GM08714 (cell line): ENCODE measurements at regions not wholly inside any gene's neighbourhood (a gene's known extent, or its start where the extent isn't known, plus 50 kb on each side); places are given as distances from the start of the nearest gene placed in this dataset.
"Not testable (repeated sequence)": the region's sequence is repeated elsewhere in the genome, so short reads cannot be mapped to it uniquely, and the experiment has no call there.

Source experiments
- H3K4me3 ChIP-seq: fragments of 200-500 bp; sonication (Bioruptor generic); 2 replicates; pipeline ENCODE4 v1.5.1; 2014; ENCODE audit warnings: mild to moderate bottlenecking, low read length, inconsistent platforms
- ZNF274 ChIP-seq: IDR thresholded peaks from 2 replicates; pipeline ENCODE4 v1.6.1; 2012; ENCODE audit warnings: mild to moderate bottlenecking, low read depth, low read length

DNA sequence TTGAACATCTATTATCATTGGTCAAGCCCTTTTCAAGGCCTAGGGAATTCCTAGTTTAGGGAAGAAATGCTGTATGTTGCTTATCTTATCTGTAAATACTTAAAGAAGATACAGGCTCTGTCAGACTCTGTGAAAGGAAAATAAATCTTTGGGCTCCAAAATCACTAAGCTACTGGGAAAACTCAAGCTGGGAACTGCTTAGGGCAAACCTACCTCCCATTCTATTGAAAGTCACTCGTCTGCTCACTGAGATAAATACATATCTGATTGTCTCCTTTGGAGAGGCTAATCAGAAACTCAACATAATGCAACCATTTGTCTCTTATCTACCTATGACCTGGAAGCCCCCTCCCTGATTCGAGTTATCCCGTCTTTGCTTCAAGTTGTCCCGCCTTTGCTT lies 108.6 kb upstream of the NDST4 start:
- H3K4me3 ChIP-seq: no peak overlapping the region
- no peak for TF ChIP-seq ZNF274

DNA sequence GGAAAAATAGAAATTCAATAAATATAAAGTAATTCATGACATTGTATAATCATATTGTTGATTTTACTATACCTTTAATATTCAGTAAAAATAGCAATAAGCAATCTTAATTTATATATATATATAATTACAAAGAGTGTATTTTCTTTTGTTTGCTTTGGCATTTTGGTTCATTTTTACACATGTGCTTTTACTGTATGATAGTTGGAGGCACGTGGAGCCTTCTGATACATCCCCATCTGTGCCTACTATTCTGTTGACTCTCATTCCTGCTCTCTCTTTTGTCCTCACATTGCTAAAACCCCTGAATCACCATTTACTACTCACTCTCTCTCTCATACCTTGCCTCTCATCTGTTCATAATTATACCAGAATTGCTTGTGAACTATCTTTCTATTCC lies 106.4 kb upstream of the NDST4 start:
- no peak for TF ChIP-seq ZNF274
- no peak overlapping the region for H3K4me3 ChIP-seq

DNA sequence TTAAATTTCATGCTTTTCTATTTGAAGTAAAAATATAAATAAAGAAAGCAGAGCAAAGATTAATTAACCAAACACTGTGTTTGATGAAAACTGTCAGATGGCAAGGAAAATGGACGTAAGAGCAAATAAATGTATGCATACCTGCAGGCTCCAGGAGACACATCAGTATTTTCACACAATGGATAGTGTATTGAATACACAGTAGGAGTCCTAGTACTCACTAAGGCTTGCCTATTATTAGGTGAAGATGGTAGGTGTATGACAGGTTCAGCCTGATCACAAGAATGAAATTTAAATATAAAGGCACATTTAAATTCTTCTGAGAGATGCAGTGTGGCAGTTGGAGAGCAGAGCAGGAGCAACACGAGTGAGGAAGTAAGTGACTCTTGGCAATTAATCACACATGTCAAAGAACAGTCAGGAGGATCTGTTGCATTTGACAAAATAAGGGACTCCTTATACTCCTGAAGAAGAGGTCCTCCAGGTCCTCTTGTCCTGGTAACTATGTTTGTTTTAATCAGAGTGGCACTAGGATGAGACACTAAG lies 106.0 kb upstream of the NDST4 start:
- no peak overlapping the region for H3K4me3 ChIP-seq
- no peak for TF ChIP-seq ZNF274

DNA sequence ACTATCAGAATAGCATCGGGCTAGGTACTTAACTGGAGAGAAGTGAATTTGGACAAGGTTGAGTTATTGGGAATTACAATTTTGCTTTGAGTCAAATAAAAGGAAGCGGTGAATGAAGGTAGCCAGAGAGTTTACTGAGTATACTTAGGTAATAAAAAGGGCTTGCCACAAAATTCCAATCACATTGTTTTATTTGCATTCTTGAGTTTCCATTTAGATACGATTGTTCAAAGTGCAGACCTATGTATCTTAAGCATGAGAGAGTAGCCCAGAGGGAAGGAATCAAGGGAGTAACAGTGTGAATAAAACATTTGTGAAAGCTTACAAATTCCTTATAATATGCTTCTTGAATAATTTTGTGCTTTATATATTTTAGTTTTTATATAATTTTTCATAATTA lies 102.5 kb upstream of the NDST4 start:
- TF ChIP-seq ZNF274: no peak
- H3K4me3 ChIP-seq: no peak overlapping the region

DNA sequence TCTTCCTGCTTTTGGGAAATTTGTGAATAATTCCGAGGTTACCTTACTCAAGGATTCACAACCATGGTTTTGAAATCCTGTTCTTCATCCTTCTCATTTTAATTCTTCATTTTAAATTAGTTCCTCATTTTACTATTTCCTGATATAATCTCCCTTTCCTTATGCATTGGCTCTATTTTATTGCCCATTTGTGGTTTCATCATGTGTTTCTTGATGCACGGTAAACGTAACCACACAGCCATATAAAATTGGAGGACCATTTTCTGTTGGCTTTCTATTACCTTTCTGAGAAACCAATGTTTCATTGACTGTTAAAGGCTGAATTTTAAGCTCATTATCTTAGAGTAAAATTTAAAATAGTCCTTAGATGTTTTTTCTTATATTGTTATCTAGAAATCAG lies 100.3 kb upstream of the NDST4 start:
- no peak for TF ChIP-seq ZNF274
- H3K4me3 ChIP-seq: no peak overlapping the region

DNA sequence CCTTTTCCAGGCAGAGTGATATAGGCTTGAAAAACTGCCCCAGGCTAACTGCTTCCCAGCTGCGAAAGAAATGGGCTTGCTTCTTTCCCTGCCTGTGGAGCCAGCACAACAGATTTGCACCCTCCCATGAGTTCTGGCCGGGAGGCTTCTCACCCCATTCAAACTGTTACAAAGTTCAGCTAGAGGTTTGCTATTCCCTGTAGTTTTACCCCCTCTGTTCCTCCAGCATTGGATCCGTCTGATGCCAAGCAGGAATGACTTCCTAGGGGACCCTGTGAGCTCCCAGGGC lies 87.6 kb upstream of the NDST4 start:
- no peak overlapping the region for H3K4me3 ChIP-seq
- TF ChIP-seq ZNF274: no peak

DNA sequence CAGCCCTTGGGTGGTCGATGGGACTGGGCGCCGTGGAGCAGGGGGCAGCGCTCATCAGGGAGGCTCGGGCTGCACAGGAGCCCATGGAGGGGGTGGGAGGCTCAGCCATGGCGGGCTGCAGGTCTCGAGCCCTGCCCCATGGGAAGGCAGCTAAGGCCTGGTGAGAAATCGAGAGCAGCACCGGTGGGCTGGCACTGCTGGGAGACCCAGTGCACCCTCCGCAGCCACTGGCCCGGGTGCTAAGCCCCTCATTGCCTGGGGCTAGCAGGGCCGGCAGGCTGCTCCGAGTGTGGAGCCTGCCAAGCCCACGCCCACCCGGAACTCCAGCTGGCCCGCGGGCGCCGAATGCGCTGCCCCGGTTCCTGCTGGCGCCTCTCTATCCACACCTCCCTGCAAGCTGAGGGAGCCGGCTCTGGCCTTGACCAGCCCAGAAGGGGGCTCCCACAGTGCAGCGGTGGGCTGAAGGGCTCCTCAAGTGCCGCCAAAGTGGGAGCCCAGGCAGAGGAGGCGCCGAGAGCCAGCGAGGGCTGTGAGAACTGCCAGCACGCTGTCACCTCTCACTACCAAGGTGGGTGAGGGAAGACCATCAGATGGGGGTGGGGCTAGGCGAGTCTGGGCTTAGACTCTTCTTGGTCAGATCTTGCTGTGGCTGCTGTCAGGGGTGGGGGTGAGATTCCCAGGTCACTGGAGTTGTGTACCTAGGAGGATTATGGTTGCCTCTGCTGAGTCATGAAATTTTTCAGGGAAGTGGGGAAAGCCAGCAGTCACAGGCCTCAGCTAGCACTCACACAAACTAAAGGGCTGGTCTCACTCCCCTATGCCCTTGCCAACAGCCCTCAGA lies 87.0 kb upstream of the NDST4 start:
- H3K4me3 ChIP-seq: not testable (repeated sequence)

DNA sequence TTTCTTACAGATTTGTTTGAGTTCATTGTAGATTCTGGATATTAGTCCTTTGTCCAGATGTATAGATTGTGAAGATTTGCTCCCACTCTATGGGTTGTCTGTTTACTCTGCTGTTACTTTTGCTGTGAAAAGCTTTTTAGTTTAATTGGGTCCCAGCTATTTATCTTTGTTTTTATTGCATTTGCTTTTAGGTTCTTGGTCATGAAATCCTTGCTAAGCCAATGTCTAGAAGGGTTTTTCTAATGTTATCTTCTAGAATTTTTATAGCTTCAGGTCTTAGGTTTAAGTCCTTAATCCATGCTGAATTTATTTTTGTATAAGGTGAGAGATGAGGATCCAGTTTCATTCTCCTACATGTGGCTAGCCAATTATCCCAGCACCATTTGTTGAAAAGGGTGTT lies 81.2 kb upstream of the NDST4 start:
- not testable (repeated sequence) for H3K4me3 ChIP-seq

DNA sequence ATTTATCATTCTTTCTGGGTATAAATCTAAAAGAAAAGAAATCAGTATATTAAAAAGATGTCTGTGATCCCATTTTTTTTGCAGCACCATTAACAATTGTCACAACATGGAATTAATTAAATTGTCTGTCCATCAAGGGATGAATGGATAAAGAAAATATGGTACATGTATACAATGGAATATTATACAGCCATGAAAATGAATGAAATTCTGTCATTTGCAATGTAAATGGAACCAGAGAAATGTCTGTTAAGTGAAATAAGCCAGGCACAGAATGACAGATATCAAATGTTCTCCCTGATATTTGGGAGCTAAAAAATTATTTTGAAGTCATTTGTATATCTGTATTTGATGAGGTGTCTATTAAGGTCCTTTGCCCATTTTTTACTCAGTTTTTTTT lies 77.1 kb upstream of the NDST4 start:
- H3K4me3 ChIP-seq: no peak overlapping the region
- no peak for TF ChIP-seq ZNF274

DNA sequence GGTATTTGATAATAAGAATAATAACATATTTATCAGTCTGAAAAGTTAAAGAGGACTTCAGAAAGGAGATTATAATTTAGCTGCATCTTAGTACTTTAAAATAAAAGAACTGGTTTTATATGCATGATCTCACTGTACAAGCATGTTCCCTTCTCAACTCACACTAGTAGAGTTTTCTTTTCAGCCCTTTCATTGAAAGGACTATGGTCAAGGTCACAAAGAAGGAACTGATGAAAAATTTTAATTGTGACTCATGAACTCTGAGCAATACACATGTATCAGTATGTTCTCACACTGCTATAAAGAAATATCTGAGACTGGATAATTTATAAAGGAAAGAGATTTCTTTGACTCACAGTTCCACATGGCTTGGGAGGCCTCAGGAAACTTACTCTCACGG lies 73.7 kb upstream of the NDST4 start:
- no peak for TF ChIP-seq ZNF274

DNA sequence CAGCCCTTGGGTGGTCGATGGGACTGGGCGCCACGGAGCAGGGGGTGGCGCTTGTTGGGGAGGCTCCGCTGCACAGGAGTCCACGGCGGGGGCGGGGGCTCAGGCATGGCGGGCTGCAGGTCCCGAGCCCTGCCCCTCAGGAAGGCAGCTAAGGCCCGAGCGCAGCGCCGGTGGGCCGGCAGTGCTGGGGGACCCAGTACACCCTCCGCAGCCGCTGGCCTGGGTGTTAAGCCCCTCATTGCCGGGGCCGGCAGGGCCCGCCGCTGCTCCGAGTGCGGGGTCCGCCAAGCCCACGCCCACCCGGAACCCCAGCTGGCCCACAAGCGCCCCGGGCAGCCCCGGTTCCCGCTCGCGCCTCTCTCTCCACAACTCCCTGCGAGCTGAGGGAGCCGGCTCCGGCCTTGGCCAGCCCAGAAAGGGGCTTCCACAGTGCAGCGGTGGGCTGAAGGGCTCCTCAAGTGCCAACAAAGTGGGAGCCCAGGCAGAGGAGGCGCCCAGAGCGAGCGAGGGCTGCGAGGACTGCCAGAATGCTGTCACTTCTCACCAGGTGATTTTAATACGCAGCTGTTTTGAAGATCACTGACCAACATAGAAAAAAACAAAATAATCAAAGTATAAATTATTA lies 66.1 kb upstream of the NDST4 start:
- H3K4me3 ChIP-seq: not testable (repeated sequence)

More for the DNA sequence above, 73.7 kb upstream of the NDST4 start:
- H3K4me3 ChIP-seq: no peak overlapping the region

DNA sequence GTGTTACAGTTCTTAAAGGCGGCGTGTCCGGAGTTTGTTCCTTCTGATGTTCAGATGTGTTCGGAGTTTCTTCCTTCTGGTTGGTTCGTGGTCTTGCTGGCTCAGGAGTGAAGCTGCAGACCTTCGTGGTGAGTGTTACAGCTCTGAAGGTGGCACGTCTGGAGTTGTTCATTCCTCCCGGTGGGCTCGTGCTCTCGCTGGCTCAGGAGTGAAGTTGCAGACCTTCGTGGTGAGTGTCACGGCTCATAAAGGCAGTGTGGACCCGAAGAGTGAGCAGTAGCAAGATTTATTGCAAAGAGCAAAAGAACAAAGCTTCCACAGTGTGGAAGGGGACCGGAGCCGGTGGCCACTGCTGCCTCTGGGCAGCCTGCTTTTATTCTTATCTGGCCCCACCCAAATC lies 65.3 kb upstream of the NDST4 start:
- H3K4me3 ChIP-seq: not testable (repeated sequence)

DNA sequence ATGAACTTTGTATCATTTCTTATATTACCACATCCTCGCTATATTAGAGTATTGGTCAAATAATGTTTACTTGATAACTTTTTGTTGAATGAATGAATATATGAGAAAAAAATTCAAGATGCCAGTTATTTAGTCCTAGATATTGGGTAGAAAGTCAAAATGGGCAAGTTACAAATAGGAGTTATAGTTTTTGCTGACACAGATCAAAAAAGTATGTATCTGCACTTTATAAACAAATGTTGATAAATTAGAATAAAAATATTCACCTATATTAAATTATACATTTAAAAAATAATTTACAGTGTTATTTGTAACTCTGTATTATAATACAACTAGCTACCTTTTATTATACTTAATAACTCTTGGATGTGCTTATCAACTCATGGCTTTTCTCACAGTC lies 57.8 kb upstream of the NDST4 start:
- H3K4me3 ChIP-seq: no peak overlapping the region
- TF ChIP-seq ZNF274: no peak

DNA sequence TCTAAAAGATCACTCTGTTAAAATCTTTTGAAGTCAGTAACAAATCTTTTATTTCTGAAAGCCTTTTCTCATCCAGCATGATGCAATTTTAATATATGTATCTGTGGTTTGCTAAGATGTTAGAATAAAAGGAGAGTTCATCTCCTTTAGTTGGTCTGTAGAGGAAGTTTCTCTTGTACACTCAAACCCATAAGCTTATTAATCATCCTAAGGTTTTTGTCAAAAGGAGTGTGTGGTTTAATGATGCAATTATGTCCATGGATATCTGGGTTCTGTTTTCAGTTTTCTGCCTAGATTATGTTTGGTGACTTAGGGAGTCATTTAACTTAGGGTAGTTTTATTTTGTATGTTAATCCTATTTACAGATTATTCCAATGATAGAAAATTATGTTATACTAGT lies 52.1 kb upstream of the NDST4 start:
- no peak overlapping the region for H3K4me3 ChIP-seq
- no peak for TF ChIP-seq ZNF274
